Stimulated activated naive CD8-positive, alpha-beta T cell treated with anti-CD3 and anti-CD28 coated beads, Interleukin-15, amount 100 ng/mL, for 72 hours (primary cell): ENCODE measurements at regions not wholly inside any gene's neighbourhood (a gene's known extent, or its start where the extent isn't known, plus 50 kb on each side); places are given as distances from the start of the nearest gene placed in this dataset.
"Not testable (repeated sequence)": the region's sequence is repeated elsewhere in the genome, so short reads cannot be mapped to it uniquely, and the experiment has no call there.

Experiments used
- ATAC-seq: fragments of 150-1000 bp; cut with Tn5 transposase; 2 replicates; pipeline ENCODE4 v1.10.0; 2021; ENCODE audit warnings: mild to moderate bottlenecking, moderate library complexity
- DNase-seq, 2 donors: peaks; one replicate each; pipeline ENCODE4 v3.0.0; 2021 to 2022
- H3K27ac Mint-ChIP-seq, 2 donors: one replicate each; pipeline ENCODE4 v1.8.0; 2022; ENCODE audit warnings: mild to moderate bottlenecking in 2 of 2, mixed read lengths in 2 of 2, moderate library complexity in 2 of 2
- H3K27me3 Mint-ChIP-seq: one replicate; pipeline ENCODE4 v1.8.0; 2022; ENCODE audit warnings: mixed read lengths
- H3K4me1 Mint-ChIP-seq: one replicate; pipeline ENCODE4 v1.8.0; 2022; ENCODE audit warnings: mild to moderate bottlenecking, mixed read lengths
- H3K4me3 Mint-ChIP-seq, 2 donors: one replicate each; pipeline ENCODE4 v1.8.0; 2022; ENCODE audit warnings: mild to moderate bottlenecking in 2 of 2, mixed read lengths in 2 of 2, moderate library complexity in 1 of 2
- H3K9me3 Mint-ChIP-seq, 2 donors: one replicate each; pipeline ENCODE4 v1.8.0; 2022; ENCODE audit warnings: mixed read lengths in 2 of 2

DNA sequence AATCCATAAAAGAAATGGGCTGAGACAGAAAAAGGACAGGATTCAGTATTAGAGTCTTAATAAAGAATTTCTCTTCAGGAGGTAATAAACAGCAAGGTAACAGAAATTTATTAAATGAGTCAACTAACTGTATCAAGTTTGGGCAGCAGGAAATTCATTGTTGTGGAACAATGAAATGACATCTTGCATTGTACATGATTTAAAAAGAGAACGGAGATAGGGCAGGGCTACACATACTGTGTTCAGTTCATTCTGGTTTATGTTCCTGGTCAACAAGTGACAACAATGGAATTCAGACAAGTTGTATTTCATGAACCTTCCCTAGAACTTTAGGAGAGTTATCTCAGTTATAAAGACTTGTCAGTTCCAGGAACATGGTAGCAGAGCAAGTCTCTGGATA lies 961.3 kb downstream of the SOCS6 start:
- no peaks in the 10 kb centered on the region for H3K9me3 Mint-ChIP-seq
- no peak overlapping the region for H3K4me3 Mint-ChIP-seq
- H3K27me3 Mint-ChIP-seq: peaks cover 8% of the 10 kb centered on the region
- DNase-seq (no peak), ATAC-seq (no peak)
- no peak overlapping the region for H3K27ac Mint-ChIP-seq
- no peaks in the 10 kb centered on the region for H3K4me1 Mint-ChIP-seq

DNA sequence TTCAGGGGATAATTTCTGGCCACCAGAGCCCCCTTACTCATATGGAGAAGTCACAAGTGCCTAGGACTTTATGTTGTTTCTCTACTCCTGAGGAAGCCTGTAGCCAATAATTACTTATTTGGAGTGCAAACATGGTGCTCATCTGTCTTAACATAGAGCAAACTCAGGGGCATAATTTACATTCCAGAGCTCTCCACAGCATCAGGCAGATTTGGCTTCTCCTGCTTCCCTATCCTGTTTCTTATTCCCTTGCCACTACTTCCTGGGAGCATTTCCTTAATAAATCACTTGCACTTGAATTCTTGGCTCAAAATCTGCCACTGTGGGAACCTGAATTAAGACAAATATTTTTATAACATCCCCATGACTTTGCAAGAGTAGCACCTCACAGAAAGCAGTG lies 960.9 kb downstream of the SOCS6 start:
- H3K4me1 Mint-ChIP-seq: no peaks in the 10 kb centered on the region
- DNase-seq (no peak), ATAC-seq (no peak)
- H3K27ac Mint-ChIP-seq: no peak overlapping the region
- H3K27me3 Mint-ChIP-seq: peaks cover 8% of the 10 kb centered on the region
- H3K9me3 Mint-ChIP-seq: no peaks in the 10 kb centered on the region
- H3K4me3 Mint-ChIP-seq: no peak overlapping the region

DNA sequence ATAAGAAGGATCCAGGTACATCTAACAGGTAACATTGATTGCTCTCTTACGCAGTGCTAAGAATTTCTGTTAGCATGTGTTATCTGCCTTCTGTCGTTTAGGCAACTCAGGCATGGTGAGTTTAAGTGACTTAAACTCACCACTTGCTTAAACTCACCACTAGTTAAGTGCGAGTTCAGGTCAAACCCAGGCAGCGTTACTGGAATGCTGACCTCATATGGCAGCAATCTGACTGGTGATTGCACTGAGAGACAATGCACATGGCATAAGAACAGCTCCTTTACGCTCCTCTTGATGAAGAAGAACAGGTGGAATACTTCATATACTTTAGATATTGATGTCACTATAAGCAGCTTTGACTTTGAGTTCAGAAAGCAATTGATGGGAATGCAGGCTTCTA lies 954.1 kb downstream of the SOCS6 start:
- Mint-ChIP-seq H3K9me3 (no peaks in the 10 kb centered on the region), H3K4me3 (no peak overlapping the region), H3K27ac (no peak overlapping the region), H3K27me3 (no peaks in the 10 kb centered on the region), H3K4me1 (no peaks in the 10 kb centered on the region)
- DNase-seq: no peak
- no peak for ATAC-seq

GRCh38 chr18:71238974-71239624 lies 950.3 kb downstream of the SOCS6 start:
- Mint-ChIP-seq H3K4me1 (no peaks in the 10 kb centered on the region), H3K27ac (no peak overlapping the region), H3K27me3 (no peaks in the 10 kb centered on the region), H3K4me3 (no peak overlapping the region), H3K9me3 (no peaks in the 10 kb centered on the region)
- DNase-seq (no peak), ATAC-seq (no peak)

DNA sequence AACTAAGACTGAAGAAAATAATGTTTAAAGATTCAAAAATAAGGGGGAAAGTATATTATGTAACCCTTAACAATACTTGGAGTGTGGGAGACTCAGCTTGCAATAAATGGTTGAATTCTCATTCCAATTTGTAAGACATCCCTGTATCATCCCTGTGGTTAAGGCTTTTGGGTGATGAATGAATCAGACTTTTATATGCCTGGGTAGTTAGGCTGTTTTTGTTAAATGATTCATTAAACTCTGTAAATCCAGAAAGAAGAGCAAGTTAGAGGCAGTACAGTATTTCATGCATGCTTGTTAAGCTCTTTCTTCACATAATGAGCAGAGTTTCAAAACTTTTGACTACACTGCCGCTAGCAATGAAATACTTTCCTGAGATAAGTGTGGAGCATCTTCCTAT lies 948.8 kb downstream of the SOCS6 start:
- H3K27me3 Mint-ChIP-seq: no peaks in the 10 kb centered on the region
- no peak overlapping the region for H3K27ac Mint-ChIP-seq
- no peaks in the 10 kb centered on the region for H3K9me3 Mint-ChIP-seq
- ATAC-seq (no peak), DNase-seq (no peak)
- H3K4me1 Mint-ChIP-seq: no peaks in the 10 kb centered on the region
- no peak overlapping the region for H3K4me3 Mint-ChIP-seq

DNA sequence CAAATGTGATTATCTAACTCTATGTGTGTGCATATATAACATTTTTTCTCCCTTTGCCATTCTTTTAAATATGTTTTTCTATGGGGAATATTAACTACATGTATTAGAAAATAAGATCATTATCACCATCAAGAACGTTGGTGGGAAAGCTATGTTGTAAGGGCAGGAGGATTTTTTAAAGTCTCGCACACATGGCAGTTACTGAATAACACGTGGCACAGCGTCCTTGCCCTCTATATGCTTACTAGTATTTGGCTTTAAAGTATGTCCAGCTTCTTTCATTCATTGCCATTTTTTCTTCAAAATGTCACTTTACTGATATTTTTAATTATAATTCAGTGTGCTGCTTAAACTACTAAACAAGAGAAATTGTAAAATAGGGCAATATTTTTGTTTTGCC lies 944.3 kb downstream of the SOCS6 start:
- DNase-seq (no peak), ATAC-seq (no peak)
- Mint-ChIP-seq H3K27me3 (no peaks in the 10 kb centered on the region), H3K9me3 (no peaks in the 10 kb centered on the region), H3K27ac (no peak overlapping the region), H3K4me1 (no peaks in the 10 kb centered on the region), H3K4me3 (no peak overlapping the region)

- no peak for ATAC-seq
- Mint-ChIP-seq H3K4me3 (no peak overlapping the region), H3K4me1 (no peaks in the 10 kb centered on the region), H3K27ac (no peak overlapping the region), H3K27me3 (no peaks in the 10 kb centered on the region), H3K9me3 (no peaks in the 10 kb centered on the region)
- DNase-seq: no peak
Observed at GRCh38 chr18:71223486-71223885, 934.6 kb downstream of the SOCS6 start.

DNA sequence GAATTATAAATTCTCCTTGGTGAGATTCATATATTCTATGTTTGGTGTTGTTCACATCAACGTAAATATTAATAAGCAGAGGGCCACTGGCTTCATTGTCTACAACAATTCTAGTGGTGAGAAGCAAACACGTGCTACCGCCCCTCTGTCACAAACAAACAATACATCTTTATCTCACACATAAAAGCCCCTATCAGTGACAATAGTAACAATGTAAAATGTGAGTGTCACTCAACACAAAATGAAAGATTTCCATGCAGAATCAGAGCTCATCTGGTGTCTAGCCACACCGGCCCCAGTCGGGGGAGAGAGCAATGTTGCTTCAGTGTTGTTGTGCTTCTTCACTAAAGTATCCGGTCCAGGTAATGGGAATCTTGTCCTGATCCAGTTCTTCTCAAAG lies 932.6 kb downstream of the SOCS6 start:
- Mint-ChIP-seq H3K27me3 (no peaks in the 10 kb centered on the region), H3K27ac (no peak overlapping the region), H3K4me3 (no peak overlapping the region), H3K9me3 (no peaks in the 10 kb centered on the region), H3K4me1 (no peaks in the 10 kb centered on the region)
- no peak for DNase-seq
- ATAC-seq: no peak

DNA sequence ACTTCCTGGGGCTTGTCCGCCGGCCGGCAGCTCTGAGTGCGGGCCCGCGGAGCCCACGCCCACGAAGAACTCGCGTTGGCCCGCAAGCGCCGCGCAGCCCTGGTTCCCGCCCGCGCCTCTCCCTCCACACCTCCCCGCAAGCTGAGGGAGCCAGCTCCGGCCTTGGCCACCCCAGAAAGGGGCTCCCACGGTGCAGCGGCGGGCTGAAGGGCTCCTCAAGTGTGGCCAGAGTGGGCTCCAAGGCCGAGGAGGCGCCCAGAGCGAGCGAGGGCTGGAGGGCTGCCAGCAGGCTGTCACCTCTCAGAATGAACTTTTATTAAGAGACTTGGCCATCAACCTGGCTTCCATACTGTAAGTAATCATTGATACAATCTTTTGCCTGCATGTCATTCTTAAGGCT lies 923.9 kb downstream of the SOCS6 start:
- H3K9me3 Mint-ChIP-seq, H3K4me1 Mint-ChIP-seq, H3K27ac Mint-ChIP-seq, H3K4me3 Mint-ChIP-seq, H3K27me3 Mint-ChIP-seq, DNase-seq: not testable (repeated sequence)
- peak; percentile 12 for ATAC-seq

- H3K4me1 Mint-ChIP-seq: no peaks in the 10 kb centered on the region
- no peak overlapping the region for H3K4me3 Mint-ChIP-seq
- no peaks in the 10 kb centered on the region for H3K27me3 Mint-ChIP-seq
- peaks cover 4 to 7% of the 10 kb centered on the region in 2 donors for H3K9me3 Mint-ChIP-seq
- ATAC-seq (peak; percentile 69), DNase-seq (no peak)
- no peak overlapping the region for H3K27ac Mint-ChIP-seq
Observed at GRCh38 chr18:71212222-71212621, 923.4 kb downstream of the SOCS6 start.

- no peak overlapping the region for H3K4me3 Mint-ChIP-seq
Observed at GRCh38 chr18:71209944-71210343, 921.1 kb downstream of the SOCS6 start.

DNA sequence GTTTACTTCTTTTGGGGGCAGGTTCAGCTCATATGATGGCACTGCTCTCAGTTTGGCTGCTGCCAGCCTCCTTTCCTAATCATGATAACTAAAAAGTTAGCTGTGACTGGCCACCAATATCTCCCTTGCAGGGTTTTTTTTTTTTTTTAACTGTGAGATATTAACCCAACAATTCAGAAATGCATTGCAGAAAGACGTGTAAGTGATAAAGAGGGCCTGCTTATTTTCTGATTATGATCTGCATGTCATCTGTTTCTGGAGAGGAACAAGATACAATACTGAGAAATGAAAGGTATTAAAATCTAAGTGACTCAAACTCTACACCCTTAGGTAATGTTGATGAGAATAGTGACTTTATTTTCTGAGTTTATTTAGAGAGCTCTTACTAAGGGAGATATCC lies 905.6 kb downstream of the SOCS6 start:
- Mint-ChIP-seq H3K27ac (no peak overlapping the region), H3K4me1 (no peaks in the 10 kb centered on the region), H3K27me3 (no peaks in the 10 kb centered on the region), H3K4me3 (no peak overlapping the region), H3K9me3 (no peaks in the 10 kb centered on the region)
- ATAC-seq (no peak), DNase-seq (no peak)

More at GRCh38 chr18:71209944-71210343, 921.1 kb downstream of the SOCS6 start:
- Mint-ChIP-seq H3K9me3 (peaks cover 4% of the 10 kb centered on the region in 2 donors), H3K4me1 (no peaks in the 10 kb centered on the region), H3K27me3 (no peaks in the 10 kb centered on the region), H3K27ac (no peak overlapping the region)
- DNase-seq (no peak), ATAC-seq (no peak)

DNA sequence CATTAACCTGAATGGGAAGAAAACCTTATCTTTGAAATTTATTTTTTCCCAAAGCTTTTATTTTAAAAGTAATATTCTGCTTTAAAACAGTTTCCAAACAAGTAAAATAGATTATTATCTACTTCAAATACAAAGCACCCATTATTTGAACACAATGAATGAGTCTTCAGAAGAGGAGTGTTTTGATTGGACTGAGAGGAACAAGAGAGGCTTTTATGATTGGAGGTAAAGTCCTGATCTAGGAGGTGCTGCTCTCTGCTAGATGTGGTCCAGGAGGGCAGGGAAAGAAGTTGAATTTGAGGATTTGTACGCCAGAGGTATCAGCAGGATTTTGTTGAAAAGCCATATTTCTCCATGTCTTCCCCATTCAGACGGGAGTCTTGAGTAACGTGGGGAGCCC lies 900.7 kb downstream of the SOCS6 start:
- H3K9me3 Mint-ChIP-seq: no peaks in the 10 kb centered on the region
- no peaks in the 10 kb centered on the region for H3K27me3 Mint-ChIP-seq
- H3K4me3 Mint-ChIP-seq: no peak overlapping the region
- ATAC-seq: no peak
- H3K4me1 Mint-ChIP-seq: no peaks in the 10 kb centered on the region
- DNase-seq: no peak
- H3K27ac Mint-ChIP-seq: no peak overlapping the region

GRCh38 chr18:71168557-71169145 lies 879.8 kb downstream of the SOCS6 start:
- no peak for DNase-seq
- Mint-ChIP-seq H3K4me1 (no peaks in the 10 kb centered on the region), H3K27ac (no peak overlapping the region), H3K9me3 (no peaks in the 10 kb centered on the region), H3K27me3 (peaks cover 18% of the 10 kb centered on the region), H3K4me3 (no peak overlapping the region)
- ATAC-seq: no peak

GRCh38 chr18:71136487-71136886 lies 847.6 kb downstream of the SOCS6 start:
- no peak for ATAC-seq
- Mint-ChIP-seq H3K4me3 (no peak overlapping the region), H3K4me1 (no peaks in the 10 kb centered on the region)

DNA sequence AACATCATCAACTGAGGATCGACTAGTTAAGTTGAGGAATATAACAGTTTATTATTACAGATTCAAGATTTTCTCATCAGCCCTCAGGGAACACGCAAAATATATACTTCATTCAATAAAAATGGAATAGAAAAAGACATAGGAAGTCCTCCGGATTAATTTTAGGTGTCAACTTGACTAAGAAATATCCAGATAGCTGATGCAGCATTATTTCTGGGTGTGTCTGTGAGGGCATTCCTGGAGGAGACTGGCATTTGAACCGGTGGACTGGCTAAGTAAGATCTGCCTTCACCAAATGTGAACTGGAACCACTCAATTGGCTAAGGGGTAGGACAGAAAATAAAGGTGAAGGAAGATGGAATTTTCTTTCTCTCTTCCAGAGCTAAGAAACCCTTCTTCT lies 845.3 kb downstream of the SOCS6 start:
- no peak overlapping the region for H3K4me3 Mint-ChIP-seq
- H3K4me1 Mint-ChIP-seq: no peaks in the 10 kb centered on the region
- DNase-seq (no peak), ATAC-seq (no peak)
- H3K27me3 Mint-ChIP-seq: no peaks in the 10 kb centered on the region
- H3K9me3 Mint-ChIP-seq: peaks cover 0 to 8% of the 10 kb centered on the region in 2 donors
- H3K27ac Mint-ChIP-seq: no peak overlapping the region

More at GRCh38 chr18:71136487-71136886, 847.6 kb downstream of the SOCS6 start:
- H3K9me3 Mint-ChIP-seq: no peaks in the 10 kb centered on the region
- no peak for DNase-seq
- H3K27me3 Mint-ChIP-seq: no peaks in the 10 kb centered on the region
- H3K27ac Mint-ChIP-seq: no peak overlapping the region

GRCh38 chr18:71131918-71132317 lies 843.1 kb downstream of the SOCS6 start:
- no peak overlapping the region for H3K27ac Mint-ChIP-seq
- DNase-seq (no peak), ATAC-seq (no peak)
- H3K4me3 Mint-ChIP-seq: no peak overlapping the region
- H3K4me1 Mint-ChIP-seq: no peaks in the 10 kb centered on the region
- H3K27me3 Mint-ChIP-seq: no peaks in the 10 kb centered on the region
- peaks cover 0 to 8% of the 10 kb centered on the region in 2 donors for H3K9me3 Mint-ChIP-seq
